CD4-positive, alpha-beta memory T cell (primary cell): ENCODE measurements at regions not wholly inside any gene's neighbourhood (a gene's known extent, or its start where the extent isn't known, plus 50 kb on each side); places are given as distances from the start of the nearest gene placed in this dataset.

ENCODE experiments used
- CTCF ChIA-PET: fragments of 350-600 bp; sonication (Branson Sonifier 250); formaldehyde crosslinking; loops from one replicate; lab custom pipeline; 2021; ENCODE audit warnings: inconsistent platforms; ENCODE audit not compliant: partially characterized antibody; lab: Charles Lee
- POLR2A ChIA-PET: fragments of 350-600 bp; sonication (Branson Sonifier 250); formaldehyde crosslinking; loops from one replicate; lab custom pipeline; 2021; ENCODE audit not compliant: partially characterized antibody; lab: Charles Lee
- DNase-seq, 5 donors: peaks; one replicate each; pipeline versions ENCODE4 v3.0.0 to v3.0.0-alpha.2; 2020 to 2022; ENCODE audit warnings: mixed read lengths in 1 of 5
- H3K27ac ChIP-seq: one replicate; pipeline ENCODE4 v1.7.0; 2013; ENCODE audit warnings: low read depth, low read length
- H3K27me3 ChIP-seq: 2 replicates; pipeline ENCODE4 v1.7.0; 2013; ENCODE audit warnings: mild to moderate bottlenecking, low read length, moderate library complexity; ENCODE audit not compliant: insufficient read depth
- H3K36me3 ChIP-seq: 2 replicates; pipeline ENCODE4 v1.7.0; 2013; ENCODE audit warnings: mild to moderate bottlenecking, low read length, moderate library complexity; ENCODE audit not compliant: insufficient read depth
- H3K4me1 ChIP-seq: 2 replicates; pipeline ENCODE4 v1.7.0; 2013; ENCODE audit warnings: mild to moderate bottlenecking, low read length, moderate library complexity; ENCODE audit not compliant: insufficient read depth
- H3K4me3 ChIP-seq, 2 donors: one replicate each; pipeline ENCODE4 v1.7.0; 2013; ENCODE audit warnings: low read length in 2 of 2, mild to moderate bottlenecking in 1 of 2
- H3K9me3 ChIP-seq, 2 donors: one replicate each; pipeline ENCODE4 v1.7.0; 2013; ENCODE audit warnings: low read length in 2 of 2, control low read depth in 1 of 2; ENCODE audit not compliant: control insufficient read depth in 1 of 2
- H3K27ac Mint-ChIP-seq, 7 donors: one replicate each; pipeline ENCODE4 v1.8.0; 2020 to 2021; ENCODE audit warnings: mixed read lengths in 7 of 7, mild to moderate bottlenecking in 6 of 7, inconsistent platforms in 3 of 7, moderate library complexity in 3 of 7
- H3K27me3 Mint-ChIP-seq, 2 donors: one replicate each; pipeline ENCODE4 v1.8.0; 2020 to 2021; ENCODE audit warnings: mixed read lengths in 2 of 2
- H3K36me3 Mint-ChIP-seq, 2 donors: one replicate each; pipeline ENCODE4 v1.8.0; 2020 to 2021; ENCODE audit warnings: mixed read lengths in 2 of 2, inconsistent platforms in 1 of 2, mild to moderate bottlenecking in 1 of 2
- H3K4me1 Mint-ChIP-seq, 4 donors: one replicate each; pipeline ENCODE4 v1.8.0; 2020 to 2021; ENCODE audit warnings: mixed read lengths in 4 of 4, mild to moderate bottlenecking in 1 of 4
- H3K4me3 Mint-ChIP-seq, 8 donors: one replicate each; pipeline ENCODE4 v1.8.0; 2020 to 2021; ENCODE audit warnings: mixed read lengths in 8 of 8, mild to moderate bottlenecking in 7 of 8, moderate library complexity in 6 of 8, inconsistent platforms in 3 of 8
- H3K9me3 Mint-ChIP-seq, 8 donors: one replicate each; pipeline ENCODE4 v1.8.0; 2020 to 2021; ENCODE audit warnings: mixed read lengths in 8 of 8, mild to moderate bottlenecking in 5 of 8, inconsistent platforms in 3 of 8, moderate library complexity in 1 of 8
- intact Hi-C: fragments of 100-400 bp; cut with micrococcal nuclease; formaldehyde crosslinking; loops from one replicate; pipeline ENCODE4 v1.15.1; 2023

GRCh38 chr16:86037999-86038925 lies 139.3 kb downstream of the IRF8 start:
- H3K27ac ChIP-seq = no peak overlapping the region
- H3K27me3 Mint-ChIP-seq = peaks cover 6 to 16% of the 10 kb centered on the region in 2 donors
- ChIA-PET POLR2A (no interaction called here), CTCF (no interaction called here)
- intact Hi-C loops = no loop called here
- no peak overlapping the region for H3K4me3 Mint-ChIP-seq
- H3K9me3 Mint-ChIP-seq = no peaks in the 10 kb centered on the region
- H3K4me1 Mint-ChIP-seq = peaks cover 0 to 5% (median 2%) of the 10 kb centered on the region in 4 donors
- H3K4me1 ChIP-seq = no peaks in the 10 kb centered on the region
- no peak overlapping the region for H3K4me3 ChIP-seq
- no peaks in the 10 kb centered on the region for H3K27me3 ChIP-seq
- no peak overlapping the region for H3K27ac Mint-ChIP-seq
- H3K9me3 ChIP-seq = no peaks in the 10 kb centered on the region
- no peaks in the 10 kb centered on the region for H3K36me3 Mint-ChIP-seq
- DNase-seq = no peak
- H3K36me3 ChIP-seq = no peaks in the 10 kb centered on the region

DNA sequence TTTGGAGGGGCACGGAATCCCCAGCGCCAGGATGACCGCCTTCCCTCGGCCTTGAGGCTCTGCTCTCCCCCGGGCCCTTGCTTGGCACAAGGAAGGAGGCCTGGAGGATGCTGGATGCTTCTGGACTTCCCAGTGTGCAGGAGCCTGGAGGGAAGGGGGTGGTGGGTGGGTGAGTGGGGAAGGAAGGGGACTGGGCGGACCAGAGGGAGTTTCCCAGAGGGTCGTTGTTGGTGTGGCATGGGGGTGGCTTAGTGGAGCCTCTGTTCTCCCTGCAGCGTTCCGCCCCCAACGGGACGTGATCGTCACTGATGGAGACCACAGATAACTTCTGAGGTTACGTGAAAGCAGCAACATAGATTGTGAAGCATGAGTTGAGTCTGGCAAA lies 140.0 kb downstream of the IRF8 start:
- Histone ChIP-seq H3K4me1 (no peaks in the 10 kb centered on the region), H3K36me3 (no peaks in the 10 kb centered on the region), H3K27me3 (no peaks in the 10 kb centered on the region), H3K4me3 (no peak overlapping the region), H3K27ac (no peak overlapping the region), H3K9me3 (no peaks in the 10 kb centered on the region)
- DNase-seq = peak in 1 of 5 donors; percentile 9
- Mint-ChIP-seq H3K9me3 (no peaks in the 10 kb centered on the region), H3K36me3 (no peaks in the 10 kb centered on the region), H3K27me3 (peaks cover 6 to 16% of the 10 kb centered on the region in 2 donors), H3K27ac (no peak overlapping the region), H3K4me3 (no peak overlapping the region), H3K4me1 (peaks cover 0 to 5% (median 2%) of the 10 kb centered on the region in 4 donors)
- intact Hi-C loops = no loop called here
- ChIA-PET POLR2A (no interaction called here), CTCF (no interaction called here)

GRCh38 chr16:86039606-86040005 lies 140.6 kb downstream of the IRF8 start:
- Mint-ChIP-seq H3K9me3 (no peaks in the 10 kb centered on the region), H3K27ac (peak overlapping the region in 1 of 7 donors; percentile 47), H3K36me3 (no peaks in the 10 kb centered on the region), H3K4me3 (no peak overlapping the region), H3K4me1 (peaks cover 0 to 9% (median 4%) of the 10 kb centered on the region in 4 donors), H3K27me3 (peaks cover 6 to 16% of the 10 kb centered on the region in 2 donors)
- intact Hi-C loops = no loop called here
- no peaks in the 10 kb centered on the region for H3K9me3 ChIP-seq
- H3K27me3 ChIP-seq = no peaks in the 10 kb centered on the region
- no peak for DNase-seq
- no peak overlapping the region for H3K27ac ChIP-seq
- CTCF ChIA-PET = no interaction called here
- no peak overlapping the region for H3K4me3 ChIP-seq
- POLR2A ChIA-PET = no interaction called here
- no peaks in the 10 kb centered on the region for H3K36me3 ChIP-seq
- H3K4me1 ChIP-seq = peaks cover 3% of the 10 kb centered on the region

DNA sequence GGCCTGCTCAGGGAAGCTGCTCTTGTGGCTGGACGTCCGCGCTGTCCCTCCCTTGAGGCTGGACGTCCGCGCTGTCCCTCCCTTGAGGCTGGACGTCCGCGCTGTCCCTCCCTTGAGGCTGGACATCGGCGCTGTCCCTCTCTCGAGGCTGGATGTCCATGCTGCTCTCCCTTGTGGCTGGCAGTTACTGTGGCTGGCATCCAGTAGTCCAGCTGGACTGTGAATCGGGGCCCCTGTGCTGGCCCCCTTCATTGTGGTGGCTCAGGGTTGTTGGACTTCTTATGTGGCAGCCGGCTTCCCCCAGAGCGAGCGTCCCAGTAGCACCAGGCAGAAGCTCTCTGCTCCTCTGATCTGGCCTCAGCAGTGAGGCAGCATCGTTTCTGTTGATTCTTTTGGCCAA lies 141.5 kb downstream of the IRF8 start:
- H3K4me3 ChIP-seq = no peak overlapping the region
- peaks cover 6 to 18% (median 13%) of the 10 kb centered on the region in 4 donors for H3K4me1 Mint-ChIP-seq
- H3K27ac Mint-ChIP-seq = no peak overlapping the region
- no peaks in the 10 kb centered on the region for H3K9me3 ChIP-seq
- H3K9me3 Mint-ChIP-seq = no peaks in the 10 kb centered on the region
- peaks cover 5 to 14% of the 10 kb centered on the region in 2 donors for H3K27me3 Mint-ChIP-seq
- H3K4me1 ChIP-seq = peaks cover 12% of the 10 kb centered on the region
- no peak for DNase-seq
- no peaks in the 10 kb centered on the region for H3K27me3 ChIP-seq
- intact Hi-C loops = no loop called here
- H3K36me3 Mint-ChIP-seq = no peaks in the 10 kb centered on the region
- CTCF ChIA-PET = interaction anchor here (1.3 kb wide), 1 partner anchor 10 kb away, joined by 3 read pairs; no protein-coding TSS in a partner anchor
- no peak overlapping the region for H3K4me3 Mint-ChIP-seq
- POLR2A ChIA-PET = no interaction called here
- H3K27ac ChIP-seq = no peak overlapping the region
- no peaks in the 10 kb centered on the region for H3K36me3 ChIP-seq

GRCh38 chr16:86041215-86041614 lies 142.3 kb downstream of the IRF8 start:
- CTCF ChIA-PET = interaction anchor here (1.3 kb wide), 1 partner anchor 9 kb away, joined by 3 read pairs; no protein-coding TSS in a partner anchor
- no peaks in the 10 kb centered on the region for H3K27me3 ChIP-seq
- H3K4me1 ChIP-seq = peaks cover 15% of the 10 kb centered on the region
- no peak overlapping the region for H3K27ac ChIP-seq
- H3K4me3 Mint-ChIP-seq = no peak overlapping the region
- H3K27ac Mint-ChIP-seq = no peak overlapping the region
- no peaks in the 10 kb centered on the region for H3K36me3 ChIP-seq
- POLR2A ChIA-PET = no interaction called here
- H3K9me3 ChIP-seq = no peaks in the 10 kb centered on the region
- H3K36me3 Mint-ChIP-seq = no peaks in the 10 kb centered on the region
- peaks cover 7 to 15% of the 10 kb centered on the region in 2 donors for H3K27me3 Mint-ChIP-seq
- H3K4me1 Mint-ChIP-seq = peaks cover 7 to 20% (median 14%) of the 10 kb centered on the region in 4 donors
- no peak overlapping the region for H3K4me3 ChIP-seq
- intact Hi-C loops = no loop called here
- H3K9me3 Mint-ChIP-seq = no peaks in the 10 kb centered on the region
- no peak for DNase-seq

DNA sequence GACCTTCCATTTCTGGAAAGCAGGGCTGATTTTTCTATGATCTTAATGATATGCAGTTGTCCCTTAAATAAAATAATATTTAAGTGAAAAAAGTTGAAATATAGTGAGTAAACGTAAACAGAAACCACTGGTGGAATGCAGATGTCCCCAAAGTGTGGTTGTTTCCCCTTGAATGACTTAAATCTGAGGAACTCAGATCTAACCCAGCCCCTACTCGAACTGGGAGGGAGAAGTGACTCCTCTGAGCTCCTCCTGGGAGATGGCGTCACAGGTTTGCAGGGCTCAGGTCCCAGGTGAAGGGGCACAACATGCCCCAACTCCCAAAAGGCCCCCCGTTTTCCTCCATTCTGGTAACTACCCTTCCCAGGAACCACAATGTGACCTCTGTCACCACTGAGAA lies 142.8 kb downstream of the IRF8 start:
- H3K27me3 Mint-ChIP-seq = peaks cover 10 to 19% of the 10 kb centered on the region in 2 donors
- ChIA-PET CTCF (interaction anchor here (1.3 kb wide), 1 partner anchor 8 kb away, joined by 3 read pairs; no protein-coding TSS in a partner anchor), POLR2A (no interaction called here)
- H3K27ac ChIP-seq = no peak overlapping the region
- H3K9me3 ChIP-seq = no peaks in the 10 kb centered on the region
- H3K4me3 ChIP-seq = no peak overlapping the region
- H3K36me3 ChIP-seq = no peaks in the 10 kb centered on the region
- H3K4me1 ChIP-seq = peaks cover 15% of the 10 kb centered on the region
- H3K4me1 Mint-ChIP-seq = peaks cover 7 to 20% (median 14%) of the 10 kb centered on the region in 4 donors
- H3K27me3 ChIP-seq = no peaks in the 10 kb centered on the region
- no peaks in the 10 kb centered on the region for H3K36me3 Mint-ChIP-seq
- intact Hi-C loops = no loop called here
- H3K4me3 Mint-ChIP-seq = peak overlapping the region in 1 of 8 donors; percentile 21
- no peaks in the 10 kb centered on the region for H3K9me3 Mint-ChIP-seq
- no peak for DNase-seq
- H3K27ac Mint-ChIP-seq = no peak overlapping the region

GRCh38 chr16:86042393-86042792 lies 143.4 kb downstream of the IRF8 start:
- Mint-ChIP-seq H3K4me3 (no peak overlapping the region), H3K27me3 (peaks cover 10 to 24% of the 10 kb centered on the region in 2 donors), H3K27ac (no peak overlapping the region), H3K36me3 (no peaks in the 10 kb centered on the region), H3K9me3 (no peaks in the 10 kb centered on the region), H3K4me1 (peaks cover 9 to 20% (median 14%) of the 10 kb centered on the region in 4 donors)
- no peaks in the 10 kb centered on the region for H3K36me3 ChIP-seq
- no peak for DNase-seq
- peaks cover 15% of the 10 kb centered on the region for H3K4me1 ChIP-seq
- H3K9me3 ChIP-seq = no peaks in the 10 kb centered on the region
- no peak overlapping the region for H3K27ac ChIP-seq
- H3K27me3 ChIP-seq = no peaks in the 10 kb centered on the region
- intact Hi-C loops = no loop called here
- no peak overlapping the region for H3K4me3 ChIP-seq
- CTCF ChIA-PET = no interaction called here
- POLR2A ChIA-PET = no interaction called here
